Caco-2 (cell line): ENCODE measurements at regions not wholly inside any gene's neighbourhood (a gene's known extent, or its start where the extent isn't known, plus 50 kb on each side); places are given as distances from the start of the nearest gene placed in this dataset.

Experiments
- BruUV-seq: library from RNA; stranded (reverse); fragments of 400-500 nt; replicated peaks from 2 replicates; lab custom pipeline; 2021; lab: Mats Ljungman, UMichigan
- CTCF ChIA-PET: fragments of 300-600 bp; sonication (Branson Sonifier 250); formaldehyde crosslinking; loops from one replicate; lab custom pipeline; 2022; ENCODE audit warnings: antibody characterized with exemption; lab: Charles Lee
- POLR2A ChIA-PET: fragments of 300-600 bp; sonication (Branson Sonifier 250); formaldehyde crosslinking; loops from one replicate; lab custom pipeline; 2022; ENCODE audit warnings: antibody characterized with exemption; lab: Charles Lee
- DNase-seq, 2 experiments: peaks; one replicate each; pipeline versions ENCODE4 v3.0.0 to v3.0.0-alpha.2; 2020 to 2022
- H3K27me3 ChIP-seq: replicated peaks from 2 replicates; pipeline ENCODE4 v1.6.0; 2011; ENCODE audit warnings: low read length; ENCODE audit not compliant: control insufficient read depth, insufficient read depth
- H3K36me3 ChIP-seq: 2 replicates; pipeline ENCODE4 v1.5.1; 2011; ENCODE audit warnings: low read length; ENCODE audit not compliant: control insufficient read depth, insufficient read depth
- H3K4me1 ChIP-seq: fragments of 250-450 bp; sonication (Bioruptor Pico); 2 replicates; pipeline ENCODE4 v1.5.1; 2020; ENCODE audit warnings: mild to moderate bottlenecking
- H3K4me3 ChIP-seq: 2 replicates; pipeline ENCODE4 v1.5.1; 2011; ENCODE audit warnings: low read depth, mild to moderate bottlenecking, control low read depth, low read length
- H3K9me3 ChIP-seq: fragments of 250-450 bp; sonication (Bioruptor Pico); 2 replicates; pipeline ENCODE4 v1.5.1; 2020; ENCODE audit warnings: mild to moderate bottlenecking, moderate library complexity
- H3K27ac Mint-ChIP-seq: one replicate; pipeline ENCODE4 v1.8.0; 2022; ENCODE audit warnings: mixed read lengths; ENCODE audit not compliant: unreplicated experiment
- H3K27me3 Mint-ChIP-seq: one replicate; pipeline ENCODE4 v1.8.0; 2022; ENCODE audit warnings: mixed read lengths; ENCODE audit not compliant: insufficient read depth, unreplicated experiment
- H3K36me3 Mint-ChIP-seq: one replicate; pipeline ENCODE4 v1.8.0; 2022; ENCODE audit warnings: mild to moderate bottlenecking, mixed read lengths; ENCODE audit not compliant: insufficient read depth, unreplicated experiment
- H3K4me1 Mint-ChIP-seq: one replicate; pipeline ENCODE4 v1.8.0; 2022; ENCODE audit warnings: low read depth, mixed read lengths; ENCODE audit not compliant: unreplicated experiment
- H3K4me3 Mint-ChIP-seq: one replicate; pipeline ENCODE4 v1.8.0; 2022; ENCODE audit warnings: mild to moderate bottlenecking, moderate library complexity, mixed read lengths; ENCODE audit not compliant: unreplicated experiment
- H3K9me3 Mint-ChIP-seq: one replicate; pipeline ENCODE4 v1.8.0; 2022; ENCODE audit warnings: mixed read lengths; ENCODE audit not compliant: unreplicated experiment
- intact Hi-C: fragments of 100-400 bp; cut with micrococcal nuclease; formaldehyde crosslinking; loops from one replicate; pipeline ENCODE4 v1.10.0; 2022; ENCODE audit not compliant: unreplicated experiment
- TF ChIP-seq, protein P1 (sequence below), 2 experiments: fragments of 200-600 bp in 1 of 2; IDR thresholded peaks; 1 replicate in 1 of 2; 2 replicates in 1 of 2; pipeline versions ENCODE4 v1.5.1 to v1.8.0; 2011 to 2022; ENCODE audit warnings: antibody characterized with exemption in 1 of 2, control low read depth in 1 of 2, inconsistent platforms in 1 of 2, low read depth in 1 of 2, low read length in 1 of 2, mild to moderate bottlenecking in 1 of 2, moderate library complexity in 1 of 2; ENCODE audit not compliant: insufficient read depth in 1 of 2, severe bottlenecking in 1 of 2, unreplicated experiment in 1 of 2

DNA sequence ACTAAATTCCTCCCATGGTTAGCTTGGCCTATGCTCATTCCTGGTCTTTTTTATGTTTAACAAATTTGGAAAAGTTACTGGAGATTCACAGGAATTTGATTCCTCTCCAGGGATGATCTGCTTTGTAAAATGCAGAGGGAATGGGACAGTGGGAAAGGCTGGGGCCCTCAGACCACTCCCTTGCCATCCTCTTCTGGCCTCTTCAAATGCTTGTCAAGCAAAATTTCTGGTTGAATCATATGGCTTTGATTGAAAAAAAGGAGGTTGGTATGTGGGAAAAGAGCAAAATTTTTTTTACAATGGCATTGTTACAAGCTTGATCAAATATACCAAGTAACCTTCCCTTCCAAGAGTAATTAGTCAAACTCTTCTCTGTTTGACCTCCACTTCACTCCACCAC is 225.1 kb downstream of the PIK3R1 start:
- H3K4me1 Mint-ChIP-seq: no peaks in the 10 kb centered on the region
- no peak overlapping the region for H3K27ac Mint-ChIP-seq
- Histone ChIP-seq H3K36me3 (no peaks in the 10 kb centered on the region), H3K4me3 (no peak overlapping the region), H3K4me1 (no peaks in the 10 kb centered on the region), H3K27me3 (no peaks in the 10 kb centered on the region), H3K9me3 (no peaks in the 10 kb centered on the region)
- H3K9me3 Mint-ChIP-seq: no peaks in the 10 kb centered on the region
- no peaks in the 10 kb centered on the region for H3K27me3 Mint-ChIP-seq
- H3K4me3 Mint-ChIP-seq: no peak overlapping the region
- CTCF ChIA-PET: no interaction called here
- BruUV-seq: no TSS peak
- POLR2A ChIA-PET: no interaction called here
- DNase-seq: no peak
- TF ChIP-seq, protein P1, sequence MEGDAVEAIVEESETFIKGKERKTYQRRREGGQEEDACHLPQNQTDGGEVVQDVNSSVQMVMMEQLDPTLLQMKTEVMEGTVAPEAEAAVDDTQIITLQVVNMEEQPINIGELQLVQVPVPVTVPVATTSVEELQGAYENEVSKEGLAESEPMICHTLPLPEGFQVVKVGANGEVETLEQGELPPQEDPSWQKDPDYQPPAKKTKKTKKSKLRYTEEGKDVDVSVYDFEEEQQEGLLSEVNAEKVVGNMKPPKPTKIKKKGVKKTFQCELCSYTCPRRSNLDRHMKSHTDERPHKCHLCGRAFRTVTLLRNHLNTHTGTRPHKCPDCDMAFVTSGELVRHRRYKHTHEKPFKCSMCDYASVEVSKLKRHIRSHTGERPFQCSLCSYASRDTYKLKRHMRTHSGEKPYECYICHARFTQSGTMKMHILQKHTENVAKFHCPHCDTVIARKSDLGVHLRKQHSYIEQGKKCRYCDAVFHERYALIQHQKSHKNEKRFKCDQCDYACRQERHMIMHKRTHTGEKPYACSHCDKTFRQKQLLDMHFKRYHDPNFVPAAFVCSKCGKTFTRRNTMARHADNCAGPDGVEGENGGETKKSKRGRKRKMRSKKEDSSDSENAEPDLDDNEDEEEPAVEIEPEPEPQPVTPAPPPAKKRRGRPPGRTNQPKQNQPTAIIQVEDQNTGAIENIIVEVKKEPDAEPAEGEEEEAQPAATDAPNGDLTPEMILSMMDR (IDR thresholded peaks at IDR 0.05; ENCODE audit: insufficient read depth in 1 of 2, low read depth in 1 of 2, low read length in 1 of 2, severe bottlenecking in 1 of 2, unreplicated experiment in 1 of 2): no peak
- H3K36me3 Mint-ChIP-seq: no peaks in the 10 kb centered on the region
- intact Hi-C loops: no loop called here

DNA sequence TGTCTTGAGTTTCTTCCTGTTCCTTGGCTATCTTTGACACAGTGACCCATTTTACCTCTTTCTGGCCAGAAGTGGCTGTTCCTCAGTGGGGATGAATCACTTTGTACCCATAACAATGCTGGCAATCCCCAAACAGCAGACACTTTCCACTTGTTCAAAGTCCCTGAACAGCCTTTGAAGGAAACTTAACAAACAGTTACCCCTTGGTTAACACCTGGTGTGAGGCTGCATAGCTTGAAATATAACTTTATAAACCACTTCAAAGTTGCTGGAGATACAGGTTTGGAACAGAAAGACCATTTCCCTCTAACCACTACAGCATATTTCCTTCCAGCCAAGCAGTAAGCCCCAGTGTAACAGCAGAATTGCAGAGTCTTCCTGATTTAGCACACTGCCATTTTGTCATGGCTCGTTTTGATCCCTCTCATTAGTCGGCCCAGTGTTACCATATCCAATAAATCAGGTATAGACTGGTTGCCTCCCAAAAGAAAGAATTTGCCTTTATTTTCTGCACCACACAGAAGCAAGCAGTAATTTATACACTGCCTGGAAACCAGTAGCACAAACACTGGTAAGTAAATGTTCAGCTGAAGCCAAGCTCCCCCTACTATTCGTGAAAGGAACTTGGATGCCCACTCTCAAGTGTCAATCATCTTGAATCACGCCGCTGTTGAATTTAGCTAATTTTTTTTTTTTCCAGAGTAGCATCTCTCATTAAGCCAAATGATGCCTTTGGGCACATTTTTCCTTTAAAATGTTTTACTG is 225.9 kb downstream of the PIK3R1 start:
- ChIA-PET CTCF (no interaction called here), POLR2A (no interaction called here)
- H3K27me3 Mint-ChIP-seq: no peaks in the 10 kb centered on the region
- H3K4me1 Mint-ChIP-seq: no peaks in the 10 kb centered on the region
- no peaks in the 10 kb centered on the region for H3K9me3 Mint-ChIP-seq
- intact Hi-C loops: no loop called here
- H3K27ac Mint-ChIP-seq: no peak overlapping the region
- Histone ChIP-seq H3K4me3 (no peak overlapping the region), H3K4me1 (no peaks in the 10 kb centered on the region), H3K9me3 (no peaks in the 10 kb centered on the region), H3K27me3 (no peaks in the 10 kb centered on the region), H3K36me3 (no peaks in the 10 kb centered on the region)
- H3K4me3 Mint-ChIP-seq: no peak overlapping the region
- no peak for DNase-seq
- no TSS peak for BruUV-seq
- H3K36me3 Mint-ChIP-seq: no peaks in the 10 kb centered on the region
- TF ChIP-seq, protein P1 (IDR thresholded peaks at IDR 0.05; ENCODE audit: insufficient read depth in 1 of 2, low read depth in 1 of 2, low read length in 1 of 2, severe bottlenecking in 1 of 2, unreplicated experiment in 1 of 2): no peak

DNA sequence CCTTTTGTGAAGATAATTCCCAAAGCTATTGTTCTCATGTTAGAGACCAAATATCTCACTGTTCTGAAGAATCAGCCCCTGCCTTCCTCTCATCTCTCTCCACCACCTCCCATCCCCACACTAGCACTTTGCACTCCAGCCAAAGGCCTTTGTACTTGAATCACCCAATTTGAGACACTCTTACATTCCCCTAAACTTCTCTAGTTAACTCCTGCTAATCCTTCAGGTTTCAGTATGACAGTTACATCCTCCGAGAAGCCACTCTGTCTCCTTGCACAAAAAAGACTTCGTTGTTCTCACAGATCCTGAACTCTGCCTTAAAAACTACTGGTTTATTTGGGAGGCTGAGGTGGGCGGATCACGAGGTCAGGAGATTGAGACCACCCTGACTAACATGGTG is 227.5 kb downstream of the PIK3R1 start:
- BruUV-seq: no TSS peak
- H3K27me3 Mint-ChIP-seq: no peaks in the 10 kb centered on the region
- no peaks in the 10 kb centered on the region for H3K4me1 Mint-ChIP-seq
- Histone ChIP-seq H3K4me3 (no peak overlapping the region), H3K4me1 (no peaks in the 10 kb centered on the region), H3K9me3 (no peaks in the 10 kb centered on the region), H3K36me3 (no peaks in the 10 kb centered on the region), H3K27me3 (no peaks in the 10 kb centered on the region)
- H3K36me3 Mint-ChIP-seq: no peaks in the 10 kb centered on the region
- ChIA-PET CTCF (no interaction called here), POLR2A (no interaction called here)
- no peak overlapping the region for H3K4me3 Mint-ChIP-seq
- no peak overlapping the region for H3K27ac Mint-ChIP-seq
- no peak for DNase-seq
- TF ChIP-seq, protein P1 (IDR thresholded peaks at IDR 0.05; ENCODE audit: insufficient read depth in 1 of 2, low read depth in 1 of 2, low read length in 1 of 2, severe bottlenecking in 1 of 2, unreplicated experiment in 1 of 2): no peak
- intact Hi-C loops: no loop called here
- H3K9me3 Mint-ChIP-seq: no peaks in the 10 kb centered on the region
